Sigmoid colon (tissue), 6 donors: ENCODE measurements at regions not wholly inside any gene's neighbourhood (a gene's known extent, or its start where the extent isn't known, plus 50 kb on each side); places are given as distances from the start of the nearest gene placed in this dataset.

Experiments
- DNase-seq: peaks from one replicate; pipeline ENCODE4 v3.0.0-alpha.2; 2019
- H3K27ac ChIP-seq, 4 donors: fragments of 200-600 bp; sonication (generic); one replicate each; pipeline ENCODE4 v1.5.1; 2016 to 2019; ENCODE audit warnings: mild to moderate bottlenecking in 1 of 4
- H3K27me3 ChIP-seq, 3 donors: fragments of 200-600 bp; sonication (generic); one replicate each; pipeline ENCODE4 v1.5.1; 2019; ENCODE audit warnings: mild to moderate bottlenecking in 1 of 3
- H3K36me3 ChIP-seq, 4 donors: fragments of 200-600 bp; sonication (generic); one replicate each; pipeline ENCODE4 v1.5.1; 2016 to 2019
- H3K4me1 ChIP-seq, 4 donors: fragments of 200-600 bp; sonication (generic); one replicate each; pipeline ENCODE4 v1.5.1; 2017 to 2019
- H3K4me3 ChIP-seq, 4 donors: fragments of 200-600 bp; sonication (generic); one replicate each; pipeline ENCODE4 v1.5.1; 2017 to 2019; ENCODE audit warnings: mild to moderate bottlenecking in 2 of 4, moderate library complexity in 1 of 4
- H3K9me3 ChIP-seq, 4 donors: fragments of 200-600 bp in 3 of 4; sonication (generic) in 3 of 4; one replicate each; pipeline versions ENCODE4 v1.5.1 to v1.6.1; 2013 to 2019
- EP300 ChIP-seq, 4 donors: sonication (generic); formaldehyde crosslinking; IDR thresholded peaks; one replicate each; pipeline ENCODE4 v1.6.1; 2017; ENCODE audit warnings: antibody characterized with exemption in 4 of 4
- POLR2A ChIP-seq, 2 donors: fragments of 450-650 bp; IDR thresholded peaks; one replicate each; pipeline ENCODE4 v1.6.1; 2016; ENCODE audit warnings: antibody characterized with exemption in 2 of 2, mild to moderate bottlenecking in 2 of 2, moderate library complexity in 2 of 2
- POLR2AphosphoS5 ChIP-seq, 4 donors: sonication (generic); formaldehyde crosslinking; IDR thresholded peaks; one replicate each; pipeline ENCODE4 v1.6.1; 2017; ENCODE audit warnings: antibody characterized with exemption in 4 of 4
- WGBS, 2 donors: extraction: QIAGEN DNeasy Blood & Tissue Kit; methylation state at CpG; one replicate each; pipeline ENCODE4 v1.1.7; 2013; 5-methylcytosine and 5-hydroxymethylcytosine counted together
- intact Hi-C: fragments of 100-400 bp; cut with DNase I; formaldehyde crosslinking; loops from one replicate; pipeline ENCODE4 v1.15.1; 2023
- TF ChIP-seq, protein P1 (sequence below), 4 experiments: fragments of 450-650 bp in 3 of 4; fragments of 200-600 bp in 1 of 4; IDR thresholded peaks; one replicate each; pipeline ENCODE4 v1.5.1; 2016 to 2019; ENCODE audit warnings: antibody characterized with exemption in 4 of 4, mild to moderate bottlenecking in 3 of 4, moderate library complexity in 2 of 4
- donor health status: healthy with polysubstance abuse.
- donor health status: healthy.

DNA sequence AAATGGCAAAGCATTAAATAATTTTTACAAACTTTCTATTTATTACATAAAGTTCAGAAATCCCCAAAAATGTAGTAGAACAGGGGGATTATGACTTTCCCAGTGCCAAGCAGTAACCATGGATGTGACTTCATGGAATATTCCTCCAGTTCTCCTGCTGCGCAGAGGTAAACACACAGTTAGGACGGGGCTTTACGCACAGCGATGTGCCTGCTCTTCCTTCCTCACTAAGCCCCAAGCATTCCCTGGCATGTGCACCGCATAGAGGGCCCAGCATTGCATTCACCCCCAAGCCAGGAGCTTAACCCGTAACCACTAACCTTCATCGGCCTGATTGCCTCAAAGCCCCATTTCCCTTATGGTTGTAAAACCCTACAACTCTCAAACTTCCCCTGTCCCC is 471.7 kb downstream of the SOX11 start:
- Histone ChIP-seq H3K4me1 (no peaks in the 10 kb centered on the region), H3K9me3 (no peaks in the 10 kb centered on the region), H3K27ac (no peak overlapping the region), H3K36me3 (no peaks in the 10 kb centered on the region), H3K4me3 (no peak overlapping the region), H3K27me3 (no peaks in the 10 kb centered on the region)
- intact Hi-C loops, result no loop called here
- DNase-seq, result no peak
- WGBS, 2 donors, result 68 to 83% methylated on average over 7 of the region's 7 CpGs
- TF ChIP-seq, protein P1, sequence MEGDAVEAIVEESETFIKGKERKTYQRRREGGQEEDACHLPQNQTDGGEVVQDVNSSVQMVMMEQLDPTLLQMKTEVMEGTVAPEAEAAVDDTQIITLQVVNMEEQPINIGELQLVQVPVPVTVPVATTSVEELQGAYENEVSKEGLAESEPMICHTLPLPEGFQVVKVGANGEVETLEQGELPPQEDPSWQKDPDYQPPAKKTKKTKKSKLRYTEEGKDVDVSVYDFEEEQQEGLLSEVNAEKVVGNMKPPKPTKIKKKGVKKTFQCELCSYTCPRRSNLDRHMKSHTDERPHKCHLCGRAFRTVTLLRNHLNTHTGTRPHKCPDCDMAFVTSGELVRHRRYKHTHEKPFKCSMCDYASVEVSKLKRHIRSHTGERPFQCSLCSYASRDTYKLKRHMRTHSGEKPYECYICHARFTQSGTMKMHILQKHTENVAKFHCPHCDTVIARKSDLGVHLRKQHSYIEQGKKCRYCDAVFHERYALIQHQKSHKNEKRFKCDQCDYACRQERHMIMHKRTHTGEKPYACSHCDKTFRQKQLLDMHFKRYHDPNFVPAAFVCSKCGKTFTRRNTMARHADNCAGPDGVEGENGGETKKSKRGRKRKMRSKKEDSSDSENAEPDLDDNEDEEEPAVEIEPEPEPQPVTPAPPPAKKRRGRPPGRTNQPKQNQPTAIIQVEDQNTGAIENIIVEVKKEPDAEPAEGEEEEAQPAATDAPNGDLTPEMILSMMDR (IDR thresholded peaks at IDR 0.05), result no peak
- TF ChIP-seq POLR2A (IDR thresholded peaks at IDR 0.05), result no peak
- no peak for TF ChIP-seq EP300 (IDR thresholded peaks at IDR 0.05)
- TF ChIP-seq POLR2AphosphoS5 (IDR thresholded peaks at IDR 0.05), result no peak

DNA sequence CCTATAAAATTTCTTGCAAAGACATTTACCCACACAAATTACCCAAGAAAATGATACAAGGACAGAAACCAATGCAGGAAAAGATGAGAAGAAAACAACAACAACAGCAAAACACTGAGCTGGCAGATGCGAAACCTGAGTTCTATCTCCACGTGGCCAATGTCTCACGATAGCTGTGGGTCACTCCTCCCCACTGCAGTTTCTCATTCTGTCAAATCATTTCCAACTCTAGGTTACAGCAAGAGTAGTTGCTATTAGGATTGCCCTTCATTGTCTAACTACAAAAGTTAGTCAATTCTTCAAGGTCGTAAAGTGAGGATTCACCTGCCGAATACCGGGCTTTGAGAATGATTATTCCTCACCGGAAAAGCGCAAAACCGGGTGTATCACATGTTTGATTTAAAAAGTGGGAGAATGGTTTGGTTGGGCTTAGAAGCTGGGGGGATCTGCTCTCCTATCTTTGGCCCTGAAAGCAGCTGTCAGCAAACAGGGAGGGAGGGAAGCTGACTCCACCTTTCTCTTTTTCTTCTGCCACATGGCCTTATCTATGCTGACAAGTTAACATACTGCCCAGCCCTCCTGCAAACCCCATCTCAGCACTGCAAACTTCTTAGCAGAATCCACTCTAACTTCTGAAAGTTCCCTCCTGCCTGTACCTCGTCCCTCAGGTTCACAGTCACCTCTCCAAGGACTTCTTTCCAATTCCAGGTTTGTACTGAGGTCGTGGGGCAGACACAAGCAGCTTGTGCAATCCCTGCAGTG is 473.0 kb downstream of the SOX11 start:
- Histone ChIP-seq H3K4me3 (no peak overlapping the region), H3K9me3 (no peaks in the 10 kb centered on the region), H3K4me1 (no peaks in the 10 kb centered on the region), H3K36me3 (no peaks in the 10 kb centered on the region), H3K27me3 (no peaks in the 10 kb centered on the region), H3K27ac (no peak overlapping the region)
- no peak for DNase-seq
- TF ChIP-seq, protein P1 (IDR thresholded peaks at IDR 0.05), result no peak
- TF ChIP-seq POLR2A (IDR thresholded peaks at IDR 0.05) (no peak), POLR2AphosphoS5 (IDR thresholded peaks at IDR 0.05) (no peak), EP300 (IDR thresholded peaks at IDR 0.05) (no peak)
- intact Hi-C loops, result no loop called here
- WGBS, 2 donors, result 47 to 64% methylated on average over 11 of the region's 11 CpGs

DNA sequence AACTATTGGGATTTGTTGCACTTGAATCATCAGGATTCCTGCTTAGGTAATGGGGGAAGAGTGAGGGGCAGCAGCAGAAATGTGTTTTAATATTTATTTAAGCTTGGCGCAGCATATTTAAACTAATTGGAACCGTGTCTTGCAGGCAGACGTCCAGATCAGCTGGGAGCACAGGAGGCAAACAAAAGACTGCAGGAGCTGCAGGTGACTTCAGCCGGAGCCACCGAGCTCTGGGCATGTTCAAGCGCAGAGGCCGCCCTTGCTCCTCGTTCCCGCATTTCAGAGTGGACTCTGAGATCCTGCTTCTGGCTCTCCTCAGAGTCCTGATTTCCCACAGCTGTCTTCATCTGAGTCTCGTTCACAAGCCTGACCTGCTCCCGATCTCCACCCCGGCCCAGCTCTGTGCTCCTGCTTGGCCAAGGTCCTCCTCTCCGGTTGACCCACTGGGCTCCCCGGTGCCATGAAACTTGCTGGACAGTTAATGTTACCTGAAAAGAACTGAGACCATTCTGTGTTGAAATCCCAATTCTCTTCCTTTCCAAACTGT is 475.5 kb downstream of the SOX11 start:
- 81 to 82% methylated on average over 14 of the region's 14 CpGs for WGBS, 2 donors
- no peaks in the 10 kb centered on the region for H3K9me3 ChIP-seq
- TF ChIP-seq, protein P1 (IDR thresholded peaks at IDR 0.05), result no peak
- TF ChIP-seq POLR2AphosphoS5 (IDR thresholded peaks at IDR 0.05) (no peak), EP300 (IDR thresholded peaks at IDR 0.05) (no peak), POLR2A (IDR thresholded peaks at IDR 0.05) (no peak)
- intact Hi-C loops, result no loop called here
- no peaks in the 10 kb centered on the region for H3K4me1 ChIP-seq
- no peaks in the 10 kb centered on the region for H3K36me3 ChIP-seq
- no peaks in the 10 kb centered on the region for H3K27me3 ChIP-seq
- no peak overlapping the region for H3K4me3 ChIP-seq
- no peak for DNase-seq
- no peak overlapping the region for H3K27ac ChIP-seq

DNA sequence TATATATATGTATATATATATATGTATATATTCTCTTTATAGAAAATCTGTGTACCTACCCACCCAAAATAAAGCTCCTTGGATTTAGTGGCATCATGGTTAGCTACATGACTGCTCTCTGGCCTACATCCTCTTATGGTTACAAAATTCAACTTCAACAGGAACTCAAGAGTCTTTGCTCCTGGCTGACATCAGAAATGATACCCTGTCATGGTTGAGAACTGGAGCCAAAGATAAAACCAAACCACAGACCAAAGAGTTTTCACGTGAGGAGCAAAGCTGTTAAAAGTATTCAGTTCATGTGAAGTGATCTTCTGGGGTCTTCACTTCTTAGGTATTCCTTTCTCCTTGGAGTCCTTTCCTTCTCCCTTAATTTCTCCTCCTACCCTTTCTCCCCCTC is 476.3 kb downstream of the SOX11 start:
- Histone ChIP-seq H3K36me3 (no peaks in the 10 kb centered on the region), H3K27me3 (no peaks in the 10 kb centered on the region), H3K4me1 (no peaks in the 10 kb centered on the region), H3K9me3 (no peaks in the 10 kb centered on the region), H3K27ac (no peak overlapping the region), H3K4me3 (no peak overlapping the region)
- TF ChIP-seq POLR2A (IDR thresholded peaks at IDR 0.05) (no peak), POLR2AphosphoS5 (IDR thresholded peaks at IDR 0.05) (no peak), EP300 (IDR thresholded peaks at IDR 0.05) (no peak)
- TF ChIP-seq, protein P1 (IDR thresholded peaks at IDR 0.05), result no peak
- DNase-seq, result no peak
- intact Hi-C loops, result no loop called here
- 56 to 63% methylated on average over 1 of the region's 1 CpG for WGBS, 2 donors
